ENCODE measurements at regions not wholly inside any gene's neighbourhood (a gene's known extent, or its start where the extent isn't known, plus 50 kb on each side); places are given as distances from the start of the nearest gene placed in this dataset.

- TF ChIP-seq CTCF (IDR thresholded peaks at IDR 0.05) (no peak), POLR2A (IDR thresholded peaks at IDR 0.05) (no peak)
- H3K27ac ChIP-seq, result no peak overlapping the region
- DNase-seq, result no peak
- H3K36me3 ChIP-seq, result no peaks in the 10 kb centered on the region
- WGBS (ENCODE audit: insufficient coverage, low coverage, low lambda C conversion rate, missing lambda C conversion rate), result 56% methylated on average over 7 of the region's 7 CpGs
- no peaks in the 10 kb centered on the region for H3K9me3 ChIP-seq
- H3K4me3 ChIP-seq, result no peak overlapping the region
- ATAC-seq, result no peak
- intact Hi-C loops (cut with DNase I), result no loop called here
- no peaks in the 10 kb centered on the region for H3K27me3 ChIP-seq
- H3K4me1 ChIP-seq, result no peaks in the 10 kb centered on the region
Measured at GRCh38 chr21:35377505-35378090, 328.5 kb upstream of the RUNX1 start.

GRCh38 chr21:35376406-35377135 lies 327.5 kb upstream of the RUNX1 start:
- H3K27ac ChIP-seq, result no peak overlapping the region
- no peaks in the 10 kb centered on the region for H3K36me3 ChIP-seq
- intact Hi-C loops (cut with DNase I), result no loop called here
- ATAC-seq (no peak), DNase-seq (no peak)
- H3K4me3 ChIP-seq, result no peak overlapping the region
- no peaks in the 10 kb centered on the region for H3K4me1 ChIP-seq
- 82% methylated on average over 7 of the region's 7 CpGs for WGBS (ENCODE audit: insufficient coverage, low coverage, low lambda C conversion rate, missing lambda C conversion rate)
- no peak for TF ChIP-seq CTCF (IDR thresholded peaks at IDR 0.05)
- TF ChIP-seq POLR2A (IDR thresholded peaks at IDR 0.05), result no peak
- H3K9me3 ChIP-seq, result no peaks in the 10 kb centered on the region
- no peaks in the 10 kb centered on the region for H3K27me3 ChIP-seq

GRCh38 chr21:35375115-35375514 lies 326.0 kb upstream of the RUNX1 start:
- intact Hi-C loops (cut with DNase I), result no loop called here
- no peaks in the 10 kb centered on the region for H3K9me3 ChIP-seq
- H3K4me1 ChIP-seq, result no peaks in the 10 kb centered on the region
- H3K36me3 ChIP-seq, result no peaks in the 10 kb centered on the region
- 100% methylated on average over 1 of the region's 1 CpG for WGBS (ENCODE audit: insufficient coverage, low coverage, low lambda C conversion rate, missing lambda C conversion rate)
- H3K4me3 ChIP-seq, result no peak overlapping the region
- ATAC-seq (no peak), DNase-seq (no peak)
- H3K27ac ChIP-seq, result no peak overlapping the region
- no peaks in the 10 kb centered on the region for H3K27me3 ChIP-seq
- no peak for TF ChIP-seq POLR2A (IDR thresholded peaks at IDR 0.05)
- TF ChIP-seq CTCF (IDR thresholded peaks at IDR 0.05), result no peak

- no peak for TF ChIP-seq CTCF (IDR thresholded peaks at IDR 0.05)
- TF ChIP-seq POLR2A (IDR thresholded peaks at IDR 0.05), result no peak
- no peaks in the 10 kb centered on the region for H3K36me3 ChIP-seq
- no peak for ATAC-seq
- WGBS (ENCODE audit: insufficient coverage, low coverage, low lambda C conversion rate, missing lambda C conversion rate), result 70% methylated on average over 2 of the region's 2 CpGs
- no peak overlapping the region for H3K4me3 ChIP-seq
- H3K9me3 ChIP-seq, result no peaks in the 10 kb centered on the region
- no peaks in the 10 kb centered on the region for H3K4me1 ChIP-seq
- no peaks in the 10 kb centered on the region for H3K27me3 ChIP-seq
- no peak overlapping the region for H3K27ac ChIP-seq
- no peak for DNase-seq
- intact Hi-C loops (cut with DNase I), result no loop called here
Measured at GRCh38 chr21:35373998-35374397, 324.9 kb upstream of the RUNX1 start.
